ENCODE measurements at regions not wholly inside any gene's neighbourhood (a gene's known extent, or its start where the extent isn't known, plus 50 kb on each side); places are given as distances from the start of the nearest gene placed in this dataset.

DNA sequence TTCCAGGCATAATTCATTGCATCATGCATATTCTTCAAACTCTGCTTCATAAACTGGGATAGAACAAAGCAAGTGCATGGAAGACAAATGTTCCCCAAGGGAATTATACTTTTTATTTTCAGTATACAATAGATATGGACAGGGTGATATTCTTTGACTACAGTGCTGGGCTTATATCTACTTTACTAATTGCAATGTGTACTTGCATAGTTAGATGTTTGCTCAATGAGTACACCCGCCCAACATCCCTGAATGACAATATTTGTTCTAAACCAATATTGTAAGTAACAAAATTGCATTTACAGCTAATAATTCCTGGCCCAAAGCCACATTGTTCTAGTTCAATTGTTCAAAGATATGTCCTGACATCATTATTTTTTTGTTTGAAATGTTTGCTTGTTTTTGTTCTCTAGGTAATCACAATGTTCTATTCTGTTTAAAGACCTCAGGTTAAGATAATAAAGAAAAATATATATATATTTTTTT is 171.4 kb downstream of the PTN start:
- DNase-seq (ENCODE audit: low read depth in 4 of 4, low spot score in 3 of 4), result no peak

DNA sequence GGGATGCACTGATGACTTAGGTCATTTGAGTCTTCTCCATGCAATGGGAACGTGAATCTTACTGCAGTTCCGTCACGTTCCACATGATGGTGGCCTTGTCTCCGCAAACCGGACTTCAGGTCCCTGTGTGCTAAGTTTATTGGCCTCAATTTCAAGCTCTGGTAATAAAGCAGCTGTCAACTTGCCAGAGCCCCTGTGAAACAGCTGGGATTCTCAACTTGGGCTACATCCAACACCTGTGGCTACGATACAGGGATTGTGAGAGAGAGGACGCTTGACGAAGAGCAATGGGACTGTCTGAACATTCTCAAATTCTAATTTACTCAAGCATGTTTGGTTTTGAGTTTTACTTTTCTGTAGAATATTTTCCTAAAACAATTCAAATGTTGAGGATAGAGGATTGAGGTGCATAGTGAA is 174.2 kb downstream of the PTN start:
- peak in 3 of 4 donors; percentile 54 to 68 (median 62) for DNase-seq (ENCODE audit: low read depth in 4 of 4, low spot score in 3 of 4)

DNA sequence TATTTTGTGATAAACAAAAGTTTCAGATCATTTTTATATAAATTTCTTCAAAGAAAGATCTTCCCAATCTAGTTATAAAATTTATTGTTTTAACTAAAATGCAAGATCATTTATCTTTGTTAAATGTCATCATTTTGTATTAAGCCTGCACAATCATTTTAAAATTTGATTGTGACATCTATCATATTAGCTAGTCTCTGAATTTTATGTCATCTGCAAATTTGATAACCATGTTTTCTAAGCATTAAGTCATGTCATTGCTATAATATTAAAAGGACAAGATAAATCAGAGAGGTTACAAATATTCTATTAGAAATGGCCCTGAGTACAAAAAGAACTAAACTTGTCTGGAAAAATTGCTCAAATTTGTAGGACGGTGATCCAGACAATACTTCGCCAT is 175.9 kb downstream of the PTN start:
- DNase-seq (ENCODE audit: low read depth in 4 of 4, low spot score in 3 of 4), result no peak

DNA sequence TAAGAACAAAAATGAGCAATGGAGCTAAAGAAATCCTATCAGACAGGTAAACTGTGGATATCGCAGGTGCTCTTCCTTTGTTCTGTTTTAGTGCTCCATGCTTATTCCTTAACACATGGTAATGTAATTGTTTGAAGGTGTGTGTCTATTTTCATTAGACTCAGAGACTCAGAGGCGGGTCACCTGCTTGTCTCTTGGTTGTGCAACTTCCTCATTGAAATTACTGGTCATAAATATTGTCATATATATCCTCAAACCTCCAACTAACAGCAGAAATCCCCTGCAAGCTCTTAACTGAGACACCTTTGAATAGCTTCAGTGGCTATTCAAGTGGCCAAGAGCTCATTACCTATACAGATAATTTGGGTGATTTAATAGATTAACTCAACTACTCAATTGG is 177.2 kb downstream of the PTN start:
- DNase-seq (ENCODE audit: low read depth in 4 of 4, low spot score in 3 of 4), result no peak

DNA sequence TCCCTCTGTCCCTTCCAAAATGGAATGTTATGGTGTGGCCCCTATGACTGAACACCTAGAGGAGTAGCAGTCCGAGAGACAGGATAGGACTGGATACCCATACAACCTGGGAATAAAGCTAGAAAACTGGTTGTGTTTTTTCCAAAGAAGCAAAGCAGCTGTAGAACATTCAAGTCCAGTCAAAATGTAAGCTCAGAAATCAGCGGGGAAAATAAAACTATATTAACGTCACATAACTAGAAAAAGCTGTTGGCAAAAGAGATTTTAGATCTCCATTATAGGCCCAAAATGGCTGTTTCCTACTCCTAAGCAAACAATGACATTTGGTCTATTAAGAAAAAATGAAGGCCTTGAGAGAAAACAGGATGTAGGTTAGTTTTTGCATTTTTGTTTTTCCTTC is 177.7 kb downstream of the PTN start:
- DNase-seq (ENCODE audit: low read depth in 4 of 4, low spot score in 3 of 4), result no peak

DNA sequence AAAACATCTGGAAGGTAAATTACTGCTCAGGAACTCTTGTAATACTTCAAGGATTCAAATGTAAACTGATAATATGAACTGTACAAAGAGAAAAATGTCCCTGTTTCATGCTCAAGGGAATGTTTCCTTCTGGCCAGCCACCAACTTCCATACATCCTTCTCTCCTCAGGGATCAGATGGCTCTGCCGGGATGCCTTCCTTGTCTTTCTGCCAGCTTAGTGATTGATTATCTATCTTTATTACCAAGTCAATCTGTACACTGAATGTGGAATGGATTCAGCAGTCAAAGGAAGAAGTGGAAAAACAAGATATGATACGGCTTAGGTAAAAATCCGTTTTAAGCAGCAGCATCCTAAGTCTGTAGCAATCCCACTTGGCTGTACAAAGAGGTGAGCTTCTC is 178.3 kb downstream of the PTN start:
- no peak for DNase-seq (ENCODE audit: low read depth in 4 of 4, low spot score in 3 of 4)

DNA sequence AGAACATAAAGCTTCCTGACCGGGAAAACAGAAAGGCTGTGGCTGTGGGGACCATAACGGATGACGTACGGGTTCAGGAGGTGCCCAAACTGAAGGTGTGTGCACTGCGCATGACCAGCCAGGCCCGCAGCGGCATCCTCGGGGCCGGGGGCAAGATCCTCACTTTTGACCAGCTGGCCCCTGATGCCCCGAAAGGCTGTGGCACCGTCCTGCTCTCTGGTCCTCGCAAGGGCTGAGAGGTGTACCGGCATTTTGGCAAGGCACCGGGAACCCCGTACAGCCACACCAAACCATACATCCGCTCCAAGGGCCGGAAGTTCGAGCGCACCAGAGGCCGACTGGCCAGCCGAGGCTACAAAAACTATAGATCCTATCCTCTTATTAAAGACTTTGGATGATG is 179.3 kb downstream of the PTN start:
- DNase-seq (ENCODE audit: low read depth in 4 of 4, low spot score in 3 of 4), result no peak

DNA sequence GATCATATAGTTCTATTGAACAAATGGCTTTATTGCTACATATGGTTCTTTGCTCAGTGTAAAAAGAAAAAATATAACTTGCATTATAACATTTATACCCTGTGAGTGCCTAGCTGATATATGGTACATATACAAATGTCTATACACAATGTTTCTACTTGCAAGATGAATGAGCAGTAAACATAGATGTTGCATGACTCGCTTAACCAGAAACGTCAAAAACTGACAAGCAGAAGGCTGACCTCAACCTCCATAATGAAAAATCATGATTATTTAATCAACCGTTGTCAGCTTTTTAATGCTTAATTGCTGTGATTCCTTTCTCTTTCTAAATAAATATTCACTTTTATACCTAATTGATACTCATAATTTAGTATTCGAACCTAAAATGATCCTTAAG is 183.3 kb downstream of the PTN start:
- no peak for DNase-seq (ENCODE audit: low read depth in 4 of 4, low spot score in 3 of 4)

DNA sequence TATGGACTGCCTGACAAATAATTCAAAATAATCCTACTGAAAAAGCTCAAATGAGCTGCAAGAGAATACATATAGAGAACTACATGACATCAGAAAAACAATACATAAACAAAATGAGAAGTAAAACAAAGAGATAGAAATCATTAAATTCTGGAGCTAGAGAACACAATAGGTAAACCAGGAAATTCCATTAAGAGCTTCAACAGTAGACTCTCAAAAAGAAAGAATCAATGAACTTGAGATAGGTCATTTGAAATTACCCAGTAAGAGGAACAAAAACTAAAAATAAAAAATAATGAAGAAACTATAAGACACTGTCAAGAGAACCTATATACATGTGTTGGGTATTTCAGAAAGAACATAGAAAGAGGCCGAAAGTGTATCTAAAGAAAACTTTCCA is 186.3 kb downstream of the PTN start:
- DNase-seq (ENCODE audit: low read depth in 4 of 4, low spot score in 3 of 4), result no peak

DNA sequence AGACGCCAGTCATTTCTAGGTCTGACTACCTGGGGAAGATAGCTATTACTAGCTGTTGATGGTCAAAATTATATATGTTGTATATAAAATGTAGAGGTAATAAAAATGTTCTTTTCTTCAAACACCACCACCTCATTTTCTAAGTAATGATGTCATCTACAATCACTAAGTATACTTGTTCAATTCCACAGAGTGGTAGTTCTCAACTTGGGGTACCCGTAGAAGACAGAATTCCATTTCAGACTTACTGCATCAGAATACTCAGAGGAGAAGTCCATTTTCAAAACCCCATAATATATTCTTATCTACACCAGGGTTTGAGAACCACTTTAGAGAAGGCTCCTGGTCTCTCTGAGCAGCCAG is 191.9 kb downstream of the PTN start:
- DNase-seq (ENCODE audit: low read depth in 4 of 4, low spot score in 3 of 4), result no peak

DNA sequence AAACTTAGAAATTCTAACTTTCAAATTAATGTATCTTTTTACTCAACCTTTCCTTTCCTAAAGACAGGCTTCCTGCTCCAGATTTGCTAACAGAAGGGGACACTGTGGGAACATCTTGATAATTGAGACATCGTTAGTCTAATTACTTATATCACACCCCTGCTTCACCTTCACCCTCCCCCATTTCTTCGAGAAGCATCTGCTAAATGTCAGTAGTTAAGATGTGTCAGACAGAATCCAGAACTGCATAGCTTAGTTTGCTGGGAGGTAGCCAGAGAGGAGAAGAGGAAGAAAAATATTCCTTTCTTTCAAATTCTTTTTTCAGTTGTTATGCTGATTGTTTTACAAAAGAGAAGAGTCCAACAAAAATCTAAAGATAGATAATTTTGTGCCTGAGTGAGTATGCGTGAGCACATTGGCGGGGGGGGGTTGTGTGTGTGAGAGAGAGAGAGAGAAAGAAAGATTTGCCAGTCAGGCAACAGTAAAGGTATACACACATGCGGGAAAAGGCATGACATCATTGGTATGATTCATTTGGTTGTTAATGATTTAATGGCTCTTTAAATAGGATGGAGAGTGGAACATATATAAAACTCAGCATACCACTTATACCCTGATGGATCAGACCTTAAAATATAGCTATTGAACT is 192.4 kb downstream of the PTN start:
- no peak for DNase-seq (ENCODE audit: low read depth in 4 of 4, low spot score in 3 of 4)

DNA sequence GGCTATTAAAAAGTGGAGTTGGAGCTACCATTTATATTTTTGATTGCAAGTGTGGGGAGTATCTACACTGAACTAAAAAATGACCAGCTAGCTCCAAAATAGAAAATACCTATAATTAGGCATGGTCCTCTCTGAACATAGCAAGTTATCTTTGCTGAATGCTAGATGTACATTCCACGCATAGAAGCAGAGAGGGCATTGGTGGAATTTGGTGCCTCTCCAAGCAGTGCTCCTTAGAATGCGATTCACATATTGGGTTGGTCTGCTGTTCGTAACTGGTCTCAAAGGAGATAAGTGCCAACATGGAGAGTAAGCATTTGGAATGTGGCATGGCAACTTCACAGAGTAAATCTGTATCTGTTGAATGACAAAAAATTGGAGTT is 196.2 kb downstream of the PTN start:
- DNase-seq (ENCODE audit: low read depth in 4 of 4, low spot score in 3 of 4), result no peak

DNA sequence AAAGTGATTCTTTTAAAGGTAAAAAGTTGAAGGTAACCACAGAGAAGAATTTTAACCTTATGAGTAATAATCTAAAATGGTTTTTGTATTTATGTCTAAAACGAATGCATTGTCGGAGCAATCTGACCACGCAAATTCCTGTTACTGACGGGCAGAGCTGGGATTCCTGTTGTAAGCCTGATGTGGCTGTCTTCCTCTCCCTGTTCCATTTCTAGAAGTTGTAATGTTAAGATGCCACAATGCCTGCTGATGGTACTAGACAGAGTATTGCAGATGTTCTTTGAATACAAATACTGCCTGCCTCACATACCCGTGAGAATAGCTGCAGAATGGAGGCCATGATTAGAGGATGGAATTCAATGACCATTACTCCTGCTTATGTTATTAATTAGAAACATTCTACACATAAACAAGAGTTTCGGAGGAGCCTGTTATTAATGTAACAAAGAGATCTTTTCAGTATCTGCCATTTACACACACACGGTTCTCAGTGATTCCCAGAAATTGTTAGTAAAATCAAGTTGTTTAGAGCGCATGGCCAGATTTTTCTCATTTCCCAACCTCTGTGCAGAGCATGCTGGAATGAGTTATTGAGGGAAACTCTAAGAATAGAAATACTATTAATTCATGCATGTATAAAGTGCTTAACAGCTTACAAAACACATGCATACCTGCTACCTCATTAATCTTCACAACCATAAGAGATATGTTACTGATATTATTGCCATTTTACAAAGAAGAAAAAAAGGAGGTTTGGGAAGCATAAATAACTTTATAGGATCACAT is 196.8 kb downstream of the PTN start:
- no peak for DNase-seq (ENCODE audit: low read depth in 4 of 4, low spot score in 3 of 4)

DNA sequence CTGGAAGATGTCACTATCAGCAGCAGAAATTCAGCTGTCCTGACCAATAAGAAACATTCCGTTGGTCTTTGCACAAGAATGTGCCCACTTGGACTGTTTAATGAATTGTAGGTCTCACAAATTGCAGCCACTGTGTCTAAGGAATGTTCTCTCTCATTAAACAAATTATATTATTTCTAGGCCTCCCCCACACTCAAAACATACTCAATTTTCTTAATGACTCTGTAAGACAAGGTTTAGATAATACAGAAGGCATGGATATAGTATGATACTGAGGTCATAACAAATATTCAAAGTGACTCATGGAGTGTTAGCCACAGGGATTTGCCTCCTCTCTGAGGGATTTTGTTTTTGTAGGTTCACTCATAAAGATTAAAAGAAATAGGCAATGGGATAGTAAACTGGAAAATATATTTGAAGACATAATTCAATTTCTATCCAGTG is 197.5 kb downstream of the PTN start:
- DNase-seq (ENCODE audit: low read depth in 4 of 4, low spot score in 3 of 4), result no peak

DNA sequence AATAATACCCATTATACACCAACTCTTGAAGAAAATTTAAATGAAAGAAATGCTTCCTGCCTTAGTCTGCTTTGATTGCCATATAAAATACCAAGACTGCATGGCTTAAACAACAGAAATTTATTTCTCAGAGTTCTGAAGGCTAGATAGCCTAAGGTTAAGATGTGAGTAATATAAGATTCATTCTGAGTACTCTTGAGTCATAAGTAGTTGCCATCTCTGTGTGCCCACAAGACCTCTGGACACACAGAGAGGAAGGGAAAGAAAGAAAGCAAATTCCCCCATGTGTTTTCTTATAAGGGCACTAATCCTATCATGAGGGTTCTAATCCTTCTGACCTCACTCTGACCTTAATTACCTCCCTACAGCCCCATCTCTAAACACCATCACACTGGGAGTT is 201.2 kb downstream of the PTN start:
- no peak for DNase-seq (ENCODE audit: low read depth in 4 of 4, low spot score in 3 of 4)

DNA sequence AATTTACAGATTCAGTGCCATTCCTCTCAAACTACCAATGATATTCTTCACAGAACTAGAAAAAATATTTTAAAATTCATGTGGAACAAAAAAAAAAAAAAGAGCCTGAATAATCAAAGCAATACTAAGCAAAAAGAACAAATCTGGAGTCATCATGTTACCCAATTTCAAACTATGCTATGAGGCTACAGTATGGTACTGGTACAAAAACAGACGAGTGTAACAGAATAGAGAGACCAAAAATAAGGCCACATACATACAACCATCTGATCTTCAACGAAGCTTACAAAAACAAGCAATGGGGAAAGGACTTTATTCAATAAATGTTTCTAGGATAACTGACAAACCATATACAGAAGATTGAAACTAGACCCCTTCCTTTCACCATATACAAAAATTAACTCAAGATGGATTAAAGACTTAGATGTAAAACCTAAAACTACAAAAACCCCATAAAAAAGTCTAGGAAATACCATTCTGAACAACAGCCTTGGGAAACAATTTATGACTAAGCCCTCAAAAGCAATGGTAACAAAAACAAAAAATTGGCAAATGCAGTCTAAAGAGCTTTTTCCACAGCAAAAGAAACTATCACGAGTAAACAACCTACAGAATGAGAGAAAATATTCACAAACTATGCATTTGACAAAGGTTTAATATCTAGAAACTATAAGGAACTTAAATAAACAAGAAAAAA is 207.7 kb downstream of the PTN start:
- DNase-seq (ENCODE audit: low read depth in 4 of 4, low spot score in 3 of 4), result no peak

DNA sequence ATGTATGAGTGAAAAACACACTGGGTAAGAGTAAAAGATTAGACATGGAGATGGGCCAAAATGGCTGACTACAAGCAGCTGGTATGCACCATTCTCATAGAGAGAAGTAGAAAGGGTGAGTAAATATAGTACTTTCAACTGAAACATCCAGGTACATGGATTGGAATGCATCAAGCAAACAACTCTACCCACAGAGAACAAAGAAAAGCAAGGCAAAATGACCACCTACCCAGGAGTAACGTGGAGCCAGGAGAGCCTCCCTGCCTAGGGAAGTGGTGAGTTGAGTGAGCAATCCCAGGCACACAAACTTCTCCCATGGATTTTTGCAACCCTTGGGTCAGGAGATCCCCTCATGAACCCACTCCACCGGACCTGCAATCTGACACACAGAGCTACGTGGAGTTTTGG is 212.8 kb downstream of the PTN start:
- DNase-seq (ENCODE audit: low read depth in 4 of 4, low spot score in 3 of 4), result no peak

DNA sequence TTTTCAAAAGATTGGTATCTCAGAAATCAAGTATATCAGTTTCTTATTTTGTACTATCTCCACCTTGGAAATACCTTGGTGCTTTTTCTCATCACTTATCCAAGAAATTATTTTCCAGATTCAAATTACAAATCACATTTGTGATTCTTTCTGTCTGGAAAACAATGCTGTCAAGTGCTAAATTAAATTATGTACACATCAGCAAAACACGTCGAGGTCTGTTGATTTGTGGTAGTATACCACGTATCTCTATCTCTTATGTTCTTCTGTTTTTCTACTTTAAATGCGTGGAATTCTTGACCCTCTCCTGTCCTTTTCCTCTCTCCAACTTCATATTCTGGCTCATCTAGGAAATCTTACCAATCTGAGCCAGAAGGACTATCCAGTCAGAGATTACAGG is 214.5 kb downstream of the PTN start:
- no peak for DNase-seq (ENCODE audit: low read depth in 4 of 4, low spot score in 3 of 4)

DNA sequence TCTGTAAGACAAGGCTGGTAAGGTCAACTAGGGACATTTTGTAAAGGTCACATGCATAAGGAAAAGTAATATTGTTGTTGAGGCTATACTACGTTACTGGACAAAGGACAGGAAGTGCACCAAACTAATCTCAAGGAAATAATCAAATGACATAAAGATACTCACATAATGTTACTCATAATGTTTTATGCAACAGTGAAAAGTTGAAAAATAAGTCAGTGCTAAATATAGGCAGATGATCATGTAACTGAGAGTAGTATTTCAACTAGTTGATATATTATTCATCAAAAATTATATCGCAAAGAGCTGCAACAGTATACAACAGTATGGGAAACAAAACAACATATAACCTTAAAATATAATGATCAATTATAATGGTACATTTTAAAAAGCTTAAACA is 215.7 kb downstream of the PTN start:
- no peak for DNase-seq (ENCODE audit: low read depth in 4 of 4, low spot score in 3 of 4)

DNA sequence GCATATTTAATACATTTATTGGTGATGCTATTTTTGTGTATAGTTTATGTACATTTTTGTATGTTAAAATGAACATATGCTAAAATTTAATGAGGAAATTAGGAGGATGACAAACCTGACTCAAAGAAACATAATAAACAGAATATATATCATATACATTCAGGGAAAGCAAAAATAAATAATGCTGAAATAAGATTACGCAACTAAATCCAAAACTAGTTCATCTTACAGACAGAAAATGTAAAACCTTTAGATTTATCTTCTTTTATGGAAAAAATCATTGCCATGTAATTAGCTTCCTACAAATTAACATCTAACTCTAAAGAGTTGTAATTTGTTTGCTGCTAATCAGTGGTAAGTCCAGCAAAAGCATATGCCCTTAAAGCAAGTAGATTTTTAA is 216.5 kb downstream of the PTN start:
- no peak for DNase-seq (ENCODE audit: low read depth in 4 of 4, low spot score in 3 of 4)

DNA sequence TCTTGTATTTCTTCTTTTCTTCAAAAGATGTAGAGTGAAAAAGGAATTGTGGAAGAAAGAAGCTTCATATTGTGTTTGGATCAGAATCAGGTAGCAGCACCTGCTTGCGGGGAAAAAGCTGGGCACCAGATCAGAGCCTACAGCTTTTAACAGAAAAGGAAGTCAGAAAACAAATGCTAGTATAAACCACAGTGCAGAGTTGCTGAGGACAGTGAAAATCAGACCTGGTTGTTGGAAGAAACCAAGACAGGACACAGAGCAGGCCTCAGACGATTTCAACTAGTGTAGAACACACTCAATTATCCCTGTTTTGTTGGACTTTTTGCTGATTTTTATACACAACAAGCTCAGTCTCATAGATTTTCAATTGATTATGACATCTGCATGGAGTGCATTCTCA is 221.4 kb downstream of the PTN start:
- DNase-seq (ENCODE audit: low read depth in 4 of 4, low spot score in 3 of 4), result no peak

DNA sequence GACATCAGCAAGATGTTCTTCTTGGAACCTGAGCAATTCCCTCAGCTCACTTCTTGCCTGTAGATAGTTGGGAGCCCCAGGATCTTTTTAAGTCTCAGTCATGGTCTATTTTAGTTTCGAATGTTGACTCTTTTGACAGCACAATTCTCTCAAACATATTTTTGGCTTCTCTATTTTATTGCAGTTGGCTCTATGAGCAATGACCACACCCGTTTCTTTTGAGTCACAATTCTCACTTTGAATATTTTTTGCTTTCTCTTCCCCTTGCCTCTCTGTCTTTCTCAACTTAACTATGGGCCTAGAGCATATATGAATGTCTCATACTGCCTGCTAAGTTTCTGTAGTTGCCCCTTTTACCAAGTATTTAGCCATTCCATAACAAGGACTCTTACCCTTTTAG is 222.8 kb downstream of the PTN start:
- no peak for DNase-seq (ENCODE audit: low read depth in 4 of 4, low spot score in 3 of 4)

All from right renal pelvis (tissue), 4 donors.